Left hindlimb (tissue), 1 donor: ENCODE measurements at regions not wholly inside any gene's neighbourhood (a gene's known extent, or its start where the extent isn't known, plus 50 kb on each side); places are given as distances from the start of the nearest gene placed in this dataset.

Experiments used
- DNase-seq: peaks from one replicate; pipeline ENCODE4 v3.0.0-alpha.2; 2018

- no peak for DNase-seq
Measured at GRCh38 chr2:220297093-220297492, 669.7 kb downstream of the SLC4A3 start.

- no peak for DNase-seq
Measured at GRCh38 chr2:220300806-220301205, 673.4 kb downstream of the SLC4A3 start.

- no peak for DNase-seq
Measured at GRCh38 chr2:220302756-220303155, 675.3 kb downstream of the SLC4A3 start.

GRCh38 chr2:220309215-220309614 is 681.8 kb downstream of the SLC4A3 start:
- no peak for DNase-seq

GRCh38 chr2:220310451-220310861 is 683.0 kb downstream of the SLC4A3 start:
- no peak for DNase-seq

- DNase-seq: peak; percentile 51
Measured at GRCh38 chr2:220315098-220315823, 687.8 kb downstream of the SLC4A3 start.

- DNase-seq: no peak
Measured at GRCh38 chr2:220318037-220318436, 690.6 kb downstream of the SLC4A3 start.

- DNase-seq: no peak
Measured at GRCh38 chr2:220318508-220318907, 691.1 kb downstream of the SLC4A3 start.

- no peak for DNase-seq
Measured at GRCh38 chr2:220320326-220320725, 692.9 kb downstream of the SLC4A3 start.

GRCh38 chr2:220332886-220333285 is 705.5 kb downstream of the SLC4A3 start:
- DNase-seq: no peak

GRCh38 chr2:220334210-220334609 is 706.8 kb downstream of the SLC4A3 start:
- no peak for DNase-seq

- DNase-seq: no peak
Measured at GRCh38 chr2:220334871-220335590, 707.6 kb downstream of the SLC4A3 start.

- DNase-seq: no peak
Measured at GRCh38 chr2:220335591-220335915, 708.1 kb downstream of the SLC4A3 start.

GRCh38 chr2:220336771-220337170 is 709.3 kb downstream of the SLC4A3 start:
- no peak for DNase-seq

- DNase-seq: no peak
Measured at GRCh38 chr2:220337611-220338440, 710.4 kb downstream of the SLC4A3 start.

- no peak for DNase-seq
Measured at GRCh38 chr2:220341014-220341413, 713.6 kb downstream of the SLC4A3 start.

GRCh38 chr2:220346919-220347318 is 719.5 kb downstream of the SLC4A3 start:
- DNase-seq: no peak

GRCh38 chr2:220347626-220348025 is 720.2 kb downstream of the SLC4A3 start:
- DNase-seq: no peak

- no peak for DNase-seq
Measured at GRCh38 chr2:220348206-220348605, 720.8 kb downstream of the SLC4A3 start.

- no peak for DNase-seq
Measured at GRCh38 chr2:220353897-220354296, 726.5 kb downstream of the SLC4A3 start.

- no peak for DNase-seq
Measured at GRCh38 chr2:220356076-220356475, 728.6 kb downstream of the SLC4A3 start.

- DNase-seq: no peak
Measured at GRCh38 chr2:220365023-220365422, 737.6 kb downstream of the SLC4A3 start.

- no peak for DNase-seq
Measured at GRCh38 chr2:220366765-220367164, 739.3 kb downstream of the SLC4A3 start.

- no peak for DNase-seq
Measured at GRCh38 chr2:220370764-220371163, 743.3 kb downstream of the SLC4A3 start.
